Astrocyte (in vitro differentiated cells and primary cell): ENCODE measurements at regions not wholly inside any gene's neighbourhood (a gene's known extent, or its start where the extent isn't known, plus 50 kb on each side); places are given as distances from the start of the nearest gene placed in this dataset.

Experiments used
- DNase-seq: peaks from one replicate; pipeline ENCODE4 v3.0.0-alpha.2; 2010; ENCODE audit warnings: low read depth
- FAIRE-seq: peaks from 2 replicates; lab custom pipeline; 2011; peaks lifted over from hg19 to GRCh38; lab: Jason Lieb, UNC
- H2AFZ ChIP-seq: 2 replicates; pipeline ENCODE4 v1.6.0; 2012; ENCODE audit warnings: low read depth, low read length, inconsistent platforms
- H3K27ac ChIP-seq: 2 replicates; pipeline ENCODE4 v1.5.1; 2011; ENCODE audit warnings: low read depth, low read length, inconsistent platforms
- H3K27me3 ChIP-seq: 2 replicates; pipeline ENCODE4 v1.6.0; 2011; ENCODE audit warnings: low read length, inconsistent platforms; ENCODE audit not compliant: insufficient read depth
- H3K36me3 ChIP-seq: 2 replicates; pipeline ENCODE4 v1.5.1; 2011; ENCODE audit warnings: low read length, inconsistent platforms; ENCODE audit not compliant: insufficient read depth
- H3K4me1 ChIP-seq: 2 replicates; pipeline ENCODE4 v1.5.1; 2011; ENCODE audit warnings: low read length, inconsistent platforms; ENCODE audit not compliant: insufficient read depth
- H3K4me2 ChIP-seq: 2 replicates; pipeline ENCODE4 v1.6.0; 2012; ENCODE audit warnings: low read length, inconsistent platforms
- H3K4me3 ChIP-seq: 2 replicates; pipeline ENCODE4 v1.5.1; 2011; ENCODE audit warnings: low read depth, mild to moderate bottlenecking, low read length, inconsistent platforms; ENCODE audit not compliant: insufficient read depth
- H3K79me2 ChIP-seq: 2 replicates; pipeline ENCODE4 v1.6.0; 2012; ENCODE audit warnings: mild to moderate bottlenecking, low read length, inconsistent platforms; ENCODE audit not compliant: insufficient read depth
- H3K9ac ChIP-seq: 2 replicates; pipeline ENCODE4 v1.6.0; 2012; ENCODE audit warnings: mild to moderate bottlenecking, low read length, inconsistent platforms
- H3K9me3 ChIP-seq: 2 replicates; pipeline ENCODE4 v1.5.1; 2012; ENCODE audit warnings: low read depth, mild to moderate bottlenecking, low read length, inconsistent platforms; ENCODE audit not compliant: insufficient read depth
- H4K20me1 ChIP-seq: 2 replicates; pipeline ENCODE4 v1.6.0; 2012; ENCODE audit warnings: low read length, inconsistent platforms; ENCODE audit not compliant: insufficient read depth
- H3K27ac Mint-ChIP-seq: one replicate; pipeline ENCODE4 v1.8.0; 2021; ENCODE audit warnings: mild to moderate bottlenecking, mixed read lengths; ENCODE audit not compliant: unreplicated experiment
- H3K27me3 Mint-ChIP-seq: one replicate; pipeline ENCODE4 v1.8.0; 2021; ENCODE audit warnings: low read depth, mixed read lengths; ENCODE audit not compliant: unreplicated experiment
- H3K36me3 Mint-ChIP-seq: one replicate; pipeline ENCODE4 v1.8.0; 2021; ENCODE audit warnings: low read depth, mixed read lengths; ENCODE audit not compliant: unreplicated experiment
- H3K4me1 Mint-ChIP-seq: one replicate; pipeline ENCODE4 v1.8.0; 2021; ENCODE audit warnings: low read depth, mixed read lengths; ENCODE audit not compliant: unreplicated experiment
- H3K4me3 Mint-ChIP-seq: one replicate; pipeline ENCODE4 v1.8.0; 2021; ENCODE audit warnings: mild to moderate bottlenecking, moderate library complexity, mixed read lengths; ENCODE audit not compliant: unreplicated experiment
- H3K9me3 Mint-ChIP-seq: one replicate; pipeline ENCODE4 v1.8.0; 2021; ENCODE audit warnings: mild to moderate bottlenecking, mixed read lengths; ENCODE audit not compliant: unreplicated experiment
- EZH2 ChIP-seq: IDR thresholded peaks from 2 replicates; pipeline ENCODE4 v1.6.1; 2012; ENCODE audit warnings: mild to moderate bottlenecking, low read length, inconsistent platforms; ENCODE audit not compliant: insufficient read depth
- TF ChIP-seq, protein P1 (sequence below): IDR thresholded peaks from 2 replicates; pipeline ENCODE4 v1.5.1; 2011; ENCODE audit warnings: low read depth, mild to moderate bottlenecking, inconsistent platforms, low read length, moderate library complexity; ENCODE audit not compliant: insufficient read depth

DNA sequence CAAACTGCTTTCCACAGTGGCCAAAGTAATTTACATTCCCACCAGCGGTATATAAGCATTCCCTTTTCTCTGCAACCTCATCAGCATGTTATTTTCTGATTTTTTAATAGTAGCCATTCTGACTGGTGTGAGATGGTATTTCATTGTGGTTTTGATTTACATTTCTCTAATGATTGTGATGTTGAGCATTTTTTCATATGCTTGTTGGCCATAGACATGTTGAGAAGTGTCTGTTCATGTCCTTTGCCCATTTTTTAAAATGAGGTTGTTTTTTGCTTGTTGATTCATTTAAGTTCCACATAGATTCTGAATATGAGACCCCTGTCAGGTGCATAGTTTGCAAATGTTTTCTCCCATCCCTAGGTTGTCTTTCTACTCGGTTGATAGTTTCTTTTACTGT, 254.5 kb upstream of the MPDZ start:
- Mint-ChIP-seq H3K4me1 (peaks cover 5% of the 10 kb centered on the region), H3K4me3 (no peak overlapping the region), H3K36me3 (no peaks in the 10 kb centered on the region), H3K27ac (no peak overlapping the region), H3K27me3 (peaks cover 8% of the 10 kb centered on the region), H3K9me3 (peaks cover 2% of the 10 kb centered on the region)
- TF ChIP-seq EZH2 = no peak
- TF ChIP-seq, protein P1, sequence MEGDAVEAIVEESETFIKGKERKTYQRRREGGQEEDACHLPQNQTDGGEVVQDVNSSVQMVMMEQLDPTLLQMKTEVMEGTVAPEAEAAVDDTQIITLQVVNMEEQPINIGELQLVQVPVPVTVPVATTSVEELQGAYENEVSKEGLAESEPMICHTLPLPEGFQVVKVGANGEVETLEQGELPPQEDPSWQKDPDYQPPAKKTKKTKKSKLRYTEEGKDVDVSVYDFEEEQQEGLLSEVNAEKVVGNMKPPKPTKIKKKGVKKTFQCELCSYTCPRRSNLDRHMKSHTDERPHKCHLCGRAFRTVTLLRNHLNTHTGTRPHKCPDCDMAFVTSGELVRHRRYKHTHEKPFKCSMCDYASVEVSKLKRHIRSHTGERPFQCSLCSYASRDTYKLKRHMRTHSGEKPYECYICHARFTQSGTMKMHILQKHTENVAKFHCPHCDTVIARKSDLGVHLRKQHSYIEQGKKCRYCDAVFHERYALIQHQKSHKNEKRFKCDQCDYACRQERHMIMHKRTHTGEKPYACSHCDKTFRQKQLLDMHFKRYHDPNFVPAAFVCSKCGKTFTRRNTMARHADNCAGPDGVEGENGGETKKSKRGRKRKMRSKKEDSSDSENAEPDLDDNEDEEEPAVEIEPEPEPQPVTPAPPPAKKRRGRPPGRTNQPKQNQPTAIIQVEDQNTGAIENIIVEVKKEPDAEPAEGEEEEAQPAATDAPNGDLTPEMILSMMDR = no peak
- no peak overlapping the region for H3K4me2 ChIP-seq
- no peaks in the 10 kb centered on the region for H3K4me1 ChIP-seq
- FAIRE-seq (no peak), DNase-seq (no peak)
- H3K27me3 ChIP-seq = peaks cover 5% of the 10 kb centered on the region
- no peak overlapping the region for H3K9ac ChIP-seq
- H3K9me3 ChIP-seq = peaks cover 2% of the 10 kb centered on the region
- H3K27ac ChIP-seq = no peak overlapping the region
- H3K4me3 ChIP-seq = no peak overlapping the region
- H3K36me3 ChIP-seq = no peaks in the 10 kb centered on the region
- no peaks in the 10 kb centered on the region for H4K20me1 ChIP-seq
- H2AFZ ChIP-seq = no peak overlapping the region
- H3K79me2 ChIP-seq = no peaks in the 10 kb centered on the region

DNA sequence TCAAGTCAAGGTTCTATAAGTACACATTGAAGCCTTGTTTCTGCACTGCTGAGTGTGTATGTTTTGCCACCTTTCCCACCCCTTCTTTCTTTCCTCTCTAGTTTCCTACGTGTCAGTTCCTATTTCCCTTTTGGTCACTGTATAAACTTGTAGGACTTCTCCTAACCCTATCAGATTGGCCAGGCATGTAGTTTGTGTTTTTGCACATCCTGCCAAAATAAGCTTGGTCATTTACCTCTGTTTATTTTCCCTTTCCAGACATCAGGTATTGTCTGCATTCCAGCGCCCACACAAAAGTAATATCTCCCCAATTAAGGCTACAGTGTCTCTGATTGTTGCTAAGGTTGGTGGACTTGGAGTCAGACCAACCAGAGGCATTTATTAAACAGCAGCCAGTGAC, 252.9 kb upstream of the MPDZ start:
- Histone ChIP-seq H3K9me3 (peaks cover 2% of the 10 kb centered on the region), H4K20me1 (no peaks in the 10 kb centered on the region), H3K36me3 (no peaks in the 10 kb centered on the region), H3K27me3 (peaks cover 5% of the 10 kb centered on the region), H3K4me1 (no peaks in the 10 kb centered on the region), H3K4me3 (no peak overlapping the region), H3K4me2 (no peak overlapping the region), H3K79me2 (no peaks in the 10 kb centered on the region), H3K27ac (no peak overlapping the region), H3K9ac (no peak overlapping the region), H2AFZ (no peak overlapping the region)
- FAIRE-seq (no peak), DNase-seq (peak; percentile 41)
- Mint-ChIP-seq H3K27me3 (peaks cover 8% of the 10 kb centered on the region), H3K9me3 (peaks cover 2% of the 10 kb centered on the region), H3K36me3 (no peaks in the 10 kb centered on the region), H3K4me3 (no peak overlapping the region), H3K27ac (no peak overlapping the region), H3K4me1 (peaks cover 5% of the 10 kb centered on the region)
- TF ChIP-seq EZH2 = no peak
- TF ChIP-seq, protein P1 = no peak

DNA sequence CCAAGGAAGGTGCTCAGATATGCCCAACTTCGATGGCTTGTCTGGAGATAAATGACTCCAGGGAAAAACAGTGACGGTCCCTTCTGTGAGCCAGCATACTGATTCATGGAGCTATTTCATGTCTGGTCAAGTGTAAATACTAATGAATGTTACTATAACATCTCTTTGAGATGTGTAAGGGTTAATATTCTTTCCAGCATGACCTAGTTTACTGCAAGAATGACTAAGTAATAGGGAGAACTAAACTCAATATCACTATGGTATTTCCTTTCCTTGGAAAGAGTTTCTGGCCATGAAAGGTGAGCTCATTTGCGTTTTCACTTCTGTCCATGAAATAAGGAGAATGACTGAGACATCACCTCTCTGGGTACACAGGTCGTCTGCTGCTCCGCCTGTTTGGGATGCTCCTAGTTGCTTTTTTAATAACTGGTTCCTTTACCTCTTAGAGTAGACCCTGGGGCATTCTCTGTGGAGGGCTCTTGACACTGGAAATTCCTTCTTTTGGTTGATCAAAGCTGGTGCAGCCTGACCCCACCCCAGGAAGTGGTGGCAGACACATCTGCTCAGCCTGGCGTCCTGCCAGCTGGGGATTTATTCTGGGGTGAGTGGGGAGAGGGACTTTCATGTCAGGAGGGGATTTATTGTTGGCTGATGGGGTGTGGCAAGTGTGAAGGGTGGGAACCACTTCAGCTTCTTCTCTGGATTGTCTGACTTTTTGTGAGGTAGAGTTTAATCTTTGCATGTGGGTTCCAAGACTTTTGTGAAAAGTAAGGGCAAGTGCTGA, 250.0 kb upstream of the MPDZ start:
- no peak overlapping the region for H2AFZ ChIP-seq
- TF ChIP-seq, protein P1 = no peak
- no peak for TF ChIP-seq EZH2
- H3K36me3 Mint-ChIP-seq = no peaks in the 10 kb centered on the region
- no peak overlapping the region for H3K4me3 ChIP-seq
- no peaks in the 10 kb centered on the region for H3K9me3 ChIP-seq
- DNase-seq (peak; percentile 21), FAIRE-seq (no peak)
- no peaks in the 10 kb centered on the region for H3K79me2 ChIP-seq
- H4K20me1 ChIP-seq = no peaks in the 10 kb centered on the region
- no peaks in the 10 kb centered on the region for H3K36me3 ChIP-seq
- no peak overlapping the region for H3K4me3 Mint-ChIP-seq
- H3K9me3 Mint-ChIP-seq = peaks cover 2% of the 10 kb centered on the region
- no peak overlapping the region for H3K9ac ChIP-seq
- peaks cover 2% of the 10 kb centered on the region for H3K27me3 Mint-ChIP-seq
- peaks cover 5% of the 10 kb centered on the region for H3K4me1 Mint-ChIP-seq
- H3K27ac Mint-ChIP-seq = no peak overlapping the region
- no peaks in the 10 kb centered on the region for H3K4me1 ChIP-seq
- no peaks in the 10 kb centered on the region for H3K27me3 ChIP-seq
- H3K4me2 ChIP-seq = no peak overlapping the region
- H3K27ac ChIP-seq = no peak overlapping the region
